ENCODE measurements at regions not wholly inside any gene's neighbourhood (a gene's known extent, or its start where the extent isn't known, plus 50 kb on each side); places are given as distances from the start of the nearest gene placed in this dataset.

- DNase-seq (ENCODE audit: low read depth, low spot score): no peak
- peaks cover 16 to 28% of the 10 kb centered on the region in 2 experiments for H3K4me1 ChIP-seq (ENCODE audit: control insufficient read depth in 1 of 2, insufficient read depth in 2 of 2, low read length in 2 of 2)
- no peak for ATAC-seq
- no TSS peak for BruUV-seq (replicated peaks)
- no peaks in the 10 kb centered on the region for H3K79me2 ChIP-seq (ENCODE audit: insufficient read depth, low read length)
- ChIA-PET POLR2A (no interaction called here), RAD21 (ENCODE audit: low non-redundant PET in 1 of 2, low total read pairs in 2 of 2, uncharacterized antibody in 2 of 2, unreplicated experiment in 2 of 2) (no interaction called here), CTCF (no interaction called here)
- intact Hi-C loops (cut with micrococcal nuclease): no loop called here
- no peaks in the 10 kb centered on the region for H3K9me3 ChIP-seq (ENCODE audit: control insufficient read depth in 1 of 2, insufficient read depth in 1 of 2, low read depth in 1 of 2, low read length in 2 of 2)
- H3K9me2 ChIP-seq (ENCODE audit: insufficient read depth): no peaks in the 10 kb centered on the region; the same call in 1 of the 2 replicates
- no peaks in the 10 kb centered on the region for H3K36me3 ChIP-seq (ENCODE audit: control insufficient read depth in 1 of 2, insufficient read depth in 2 of 2, low read length in 2 of 2)
- H3K27me3 ChIP-seq (ENCODE audit: insufficient read depth, low read length): no peaks in the 10 kb centered on the region
- H2AFZ ChIP-seq (ENCODE audit: low read depth, low read length, poor library complexity, severe bottlenecking): no peak overlapping the region
- TF ChIP-seq MAX (IDR thresholded peaks at IDR 0.05): no peak
- no peak for TF ChIP-seq YY1 (IDR thresholded peaks at IDR 0.05; ENCODE audit: extremely low read depth, insufficient replicate concordance, low read depth, low read length)
- TF ChIP-seq SP1 (IDR thresholded peaks at IDR 0.05; ENCODE audit: low read depth): no peak
- TF ChIP-seq ZNF274 (IDR thresholded peaks at IDR 0.05; ENCODE audit: low read depth, low read length): no peak
- TF ChIP-seq ZFX (IDR thresholded peaks at IDR 0.05): no peak
- no peak for TF ChIP-seq POLR2A (IDR thresholded peaks at IDR 0.05; ENCODE audit: borderline replicate concordance, extremely low read depth, insufficient read depth, insufficient read length)
- no peak for TF ChIP-seq ATF3 (IDR thresholded peaks at IDR 0.05)
- TF ChIP-seq RAD21 (IDR thresholded peaks at IDR 0.05; ENCODE audit: low read depth): no peak
- H3K4me2 ChIP-seq (ENCODE audit: low read length): no peak overlapping the region
- no peaks in the 10 kb centered on the region for H4K20me1 ChIP-seq (ENCODE audit: insufficient read depth)
- no peak overlapping the region for H3K4me3 ChIP-seq (replicated peaks in 1 of 2; ENCODE audit: low read depth in 1 of 2, low read length in 2 of 2)
- H3K9ac ChIP-seq (ENCODE audit: low read length): no peak overlapping the region
- H3K27ac ChIP-seq (ENCODE audit: low read depth, low read length): no peak overlapping the region
These were observed 75.6 kb upstream of the CNIH3 start for GRCh38 chr1:224540535-224540934.

- Histone ChIP-seq H3K4me1 (ENCODE audit: control insufficient read depth in 1 of 2, insufficient read depth in 2 of 2, low read length in 2 of 2) (peaks cover 16 to 28% of the 10 kb centered on the region in 2 experiments), H4K20me1 (ENCODE audit: insufficient read depth) (no peaks in the 10 kb centered on the region), H3K9ac (ENCODE audit: low read length) (no peak overlapping the region), H3K79me2 (ENCODE audit: insufficient read depth, low read length) (no peaks in the 10 kb centered on the region), H3K4me2 (ENCODE audit: low read length) (no peak overlapping the region), H3K27me3 (ENCODE audit: insufficient read depth, low read length) (no peaks in the 10 kb centered on the region), H2AFZ (ENCODE audit: low read depth, low read length, poor library complexity, severe bottlenecking) (no peak overlapping the region), H3K9me2 (ENCODE audit: insufficient read depth) (no peaks in the 10 kb centered on the region; the same call in 1 of the 2 replicates), H3K27ac (ENCODE audit: low read depth, low read length) (no peak overlapping the region), H3K9me3 (ENCODE audit: control insufficient read depth in 1 of 2, insufficient read depth in 1 of 2, low read depth in 1 of 2, low read length in 2 of 2) (no peaks in the 10 kb centered on the region), H3K36me3 (ENCODE audit: control insufficient read depth in 1 of 2, insufficient read depth in 2 of 2, low read length in 2 of 2) (no peaks in the 10 kb centered on the region), H3K4me3 (replicated peaks in 1 of 2; ENCODE audit: low read depth in 1 of 2, low read length in 2 of 2) (no peak overlapping the region)
- ATAC-seq (no peak), DNase-seq (ENCODE audit: low read depth, low spot score) (no peak)
- BruUV-seq (replicated peaks): no TSS peak
- intact Hi-C loops (cut with micrococcal nuclease): no loop called here
- RAD21 ChIA-PET (ENCODE audit: low non-redundant PET in 1 of 2, low total read pairs in 2 of 2, uncharacterized antibody in 2 of 2, unreplicated experiment in 2 of 2): no interaction called here
- CTCF ChIA-PET: no interaction called here
- POLR2A ChIA-PET: interaction anchor here (1.9 kb wide), 1 partner anchor 14 kb away, joined by 6 read pairs; no protein-coding TSS in a partner anchor
- TF ChIP-seq ZBTB33 (IDR thresholded peaks at IDR 0.05; ENCODE audit: extremely low read depth, insufficient replicate concordance, low read length) (no peak), SP1 (IDR thresholded peaks at IDR 0.05; ENCODE audit: low read depth) (no peak), ZFX (IDR thresholded peaks at IDR 0.05) (no peak), FOSL1 (IDR thresholded peaks at IDR 0.05; ENCODE audit: low read depth) (no peak), EZH2phosphoT487 (IDR thresholded peaks at IDR 0.05; ENCODE audit: borderline replicate concordance) (no peak), JUND (IDR thresholded peaks at IDR 0.05) (no peak), REST (IDR thresholded peaks at IDR 0.05; ENCODE audit: low read depth) (no peak), ATF3 (IDR thresholded peaks at IDR 0.05) (no peak)
These were observed 74.9 kb upstream of the CNIH3 start for GRCh38 chr1:224541072-224541790.
